A549 (cell line): ENCODE measurements at regions not wholly inside any gene's neighbourhood (a gene's known extent, or its start where the extent isn't known, plus 50 kb on each side); places are given as distances from the start of the nearest gene placed in this dataset.

Source experiments
- CTCF ChIP-seq: fragments of >200 bp; sonication (Bioruptor Twin); formaldehyde crosslinking; IDR thresholded peaks from 3 replicates; pipeline ENCODE4 v1.5.1; 2016
- RFX5 ChIP-seq: fragments of 450-650 bp; IDR thresholded peaks from 2 replicates; pipeline ENCODE4 v1.7.1; 2014; ENCODE audit warnings: antibody characterized with exemption, mild to moderate bottlenecking, moderate library complexity

GRCh38 chr21:36555199-36555800 is 75.4 kb upstream of the CLDN14 start:
- TF ChIP-seq CTCF (no peak), RFX5 (no peak)
